Aorta (tissue), 5 donors: ENCODE measurements at regions not wholly inside any gene's neighbourhood (a gene's known extent, or its start where the extent isn't known, plus 50 kb on each side); places are given as distances from the start of the nearest gene placed in this dataset.
"Not testable (repeated sequence)": the region's sequence is repeated elsewhere in the genome, so short reads cannot be mapped to it uniquely, and the experiment has no call there.

Source experiments
- ATAC-seq: fragments of 200-7000 bp; cut with Tn5 transposase; one replicate; pipeline ENCODE4 v1.9.1; 2022; ENCODE audit warnings: moderate library complexity; ENCODE audit not compliant: low FRiP score
- DNase-seq, 2 donors: peaks; one replicate each; pipeline ENCODE4 v3.0.0-alpha.2; 2020
- H3K27ac ChIP-seq, 2 donors: one replicate each; pipeline ENCODE4 v1.5.1; 2013; ENCODE audit warnings: low read length in 2 of 2, mild to moderate bottlenecking in 2 of 2, moderate library complexity in 2 of 2, control low read depth in 1 of 2, inconsistent platforms in 1 of 2, low read depth in 1 of 2
- H3K27me3 ChIP-seq, 2 donors: one replicate each; pipeline ENCODE4 v1.6.1; 2013; ENCODE audit warnings: control low read depth in 1 of 2, low read length in 1 of 2, mild to moderate bottlenecking in 1 of 2, moderate library complexity in 1 of 2; ENCODE audit not compliant: insufficient read depth in 2 of 2, control insufficient read depth in 1 of 2
- H3K36me3 ChIP-seq, 2 donors: one replicate each; pipeline ENCODE4 v1.6.1; 2013; ENCODE audit warnings: control low read depth in 1 of 2, low read length in 1 of 2, mild to moderate bottlenecking in 1 of 2; ENCODE audit not compliant: insufficient read depth in 2 of 2, control insufficient read depth in 1 of 2
- H3K4me1 ChIP-seq, 2 donors: one replicate each; pipeline ENCODE4 v1.6.1; 2013; ENCODE audit warnings: low read length in 2 of 2, control low read depth in 1 of 2, mild to moderate bottlenecking in 1 of 2, moderate library complexity in 1 of 2; ENCODE audit not compliant: insufficient read depth in 2 of 2, control insufficient read depth in 1 of 2
- H3K4me3 ChIP-seq, 2 donors: one replicate each; pipeline ENCODE4 v1.5.1; 2013; ENCODE audit warnings: low read length in 2 of 2, control low read depth in 1 of 2, mild to moderate bottlenecking in 1 of 2
- H3K9me3 ChIP-seq: one replicate; pipeline ENCODE4 v1.6.1; 2013; ENCODE audit warnings: mild to moderate bottlenecking, low read length; ENCODE audit not compliant: control insufficient read depth
- WGBS, 2 donors: extraction: QIAGEN DNeasy Blood & Tissue Kit; methylation state at CpG; one replicate each; pipeline ENCODE4 v1.1.7; 2013; 5-methylcytosine and 5-hydroxymethylcytosine counted together
- intact Hi-C, 2 donors: fragments of 100-400 bp; cut with DNase I; formaldehyde crosslinking; loops; one replicate each; pipeline versions ENCODE4 v1.14.2 to v1.15.0; 2022
- donor health status: healthy with polysubstance abuse.
- donor health status: Bipolar disorder and iron deficiency.
- donor health status: DM: no; HTN: no; CAD: no.
- donor health status: DM: no; HTN: no; CAD: no.
- donor health status: DM: yes; HTN: yes; CAD: no.

- H3K27me3 ChIP-seq, H3K4me1 ChIP-seq, H3K36me3 ChIP-seq, H3K4me3 ChIP-seq, DNase-seq, H3K9me3 ChIP-seq, intact Hi-C loops, ATAC-seq, H3K27ac ChIP-seq: not testable (repeated sequence)
- 91 to 96% methylated on average over 18 to 25 of the region's 27 CpGs for WGBS, 2 donors
These were observed 438.5 kb upstream of the CDH10 start for GRCh38 chr5:25083261-25083660.

DNA sequence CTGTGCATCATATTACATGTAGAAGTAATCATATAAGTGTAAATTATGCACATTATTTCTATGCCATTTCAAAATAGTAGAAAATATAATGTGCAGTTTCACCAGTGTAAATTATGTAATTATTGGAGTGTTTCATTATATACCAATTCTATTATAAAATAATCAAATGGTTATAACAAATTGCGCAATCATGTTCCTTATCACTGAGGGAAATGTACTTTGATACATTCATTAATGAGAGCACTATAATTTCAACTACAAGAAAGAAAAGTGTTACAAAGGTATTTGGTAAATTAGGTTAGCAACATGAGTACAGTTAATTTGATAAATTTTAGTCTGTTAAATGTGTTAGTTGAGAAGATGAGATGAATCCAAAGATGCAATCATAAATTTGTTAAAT lies 421.5 kb upstream of the CDH10 start:
- no peak overlapping the region for H3K4me3 ChIP-seq
- H3K27me3 ChIP-seq, result no peaks in the 10 kb centered on the region
- H3K4me1 ChIP-seq, result no peaks in the 10 kb centered on the region
- intact Hi-C loops, result no loop called here
- ATAC-seq (no peak), DNase-seq (no peak)
- no peaks in the 10 kb centered on the region for H3K36me3 ChIP-seq
- H3K9me3 ChIP-seq, result no peaks in the 10 kb centered on the region
- H3K27ac ChIP-seq, result no peak overlapping the region
- 90 to 95% methylated on average over 1 of the region's 1 CpG for WGBS, 2 donors

GRCh38 chr5:25064306-25064705 lies 419.5 kb upstream of the CDH10 start:
- Histone ChIP-seq H3K36me3 (no peaks in the 10 kb centered on the region), H3K27ac (no peak overlapping the region), H3K4me3 (no peak overlapping the region), H3K4me1 (no peaks in the 10 kb centered on the region), H3K27me3 (no peaks in the 10 kb centered on the region), H3K9me3 (no peaks in the 10 kb centered on the region)
- ATAC-seq, result no peak
- intact Hi-C loops, result no loop called here
- 37 to 44% methylated on average over 5 of the region's 5 CpGs for WGBS, 2 donors
- no peak for DNase-seq

DNA sequence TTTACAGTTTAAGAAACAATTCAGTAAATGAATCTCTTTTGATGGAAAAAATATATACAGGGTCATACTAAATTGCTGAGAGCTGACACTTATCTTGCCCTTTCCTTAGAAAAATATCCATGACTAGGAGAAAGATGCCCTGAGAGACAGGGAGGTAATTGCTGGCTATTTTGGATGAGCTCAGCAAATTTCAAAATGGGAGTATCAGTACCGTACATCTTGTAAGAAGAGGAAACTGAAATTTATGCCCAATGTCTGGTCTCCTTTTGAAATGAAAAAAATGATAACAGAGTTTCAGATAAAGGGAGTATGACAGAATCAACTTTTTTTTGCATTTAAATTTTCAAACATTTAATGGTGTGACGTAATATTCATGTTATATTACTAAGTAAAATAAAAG lies 415.8 kb upstream of the CDH10 start:
- no peaks in the 10 kb centered on the region for H3K36me3 ChIP-seq
- H3K9me3 ChIP-seq, result no peaks in the 10 kb centered on the region
- no peak overlapping the region for H3K4me3 ChIP-seq
- H3K4me1 ChIP-seq, result no peaks in the 10 kb centered on the region
- DNase-seq (no peak), ATAC-seq (no peak)
- WGBS, 2 donors, result 56 to 60% methylated on average over 2 of the region's 2 CpGs
- H3K27me3 ChIP-seq, result no peaks in the 10 kb centered on the region
- H3K27ac ChIP-seq, result no peak overlapping the region
- intact Hi-C loops, result no loop called here

DNA sequence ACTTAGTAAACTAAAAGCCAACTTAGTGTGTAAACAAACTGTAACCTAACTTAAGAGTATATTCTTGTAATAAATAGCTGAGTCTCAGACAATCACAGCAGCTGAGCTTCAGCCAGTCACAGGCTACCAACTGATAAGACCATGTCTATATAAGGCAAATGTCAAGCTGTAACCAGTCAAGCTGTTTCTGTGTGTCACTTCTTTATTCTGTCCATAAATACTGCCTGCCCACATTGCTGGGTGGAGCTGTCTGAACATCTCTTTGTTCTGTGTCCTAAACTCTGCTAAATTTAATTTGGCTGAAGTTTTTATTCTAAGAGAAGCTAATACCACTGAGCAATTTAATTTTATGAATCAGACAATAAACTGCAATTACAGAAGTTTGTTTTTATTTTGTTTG lies 412.1 kb upstream of the CDH10 start:
- no peaks in the 10 kb centered on the region for H3K36me3 ChIP-seq
- no peak overlapping the region for H3K4me3 ChIP-seq
- ATAC-seq (no peak), DNase-seq (no peak)
- no peaks in the 10 kb centered on the region for H3K9me3 ChIP-seq
- no peak overlapping the region for H3K27ac ChIP-seq
- no peaks in the 10 kb centered on the region for H3K4me1 ChIP-seq
- intact Hi-C loops, result no loop called here
- no peaks in the 10 kb centered on the region for H3K27me3 ChIP-seq

DNA sequence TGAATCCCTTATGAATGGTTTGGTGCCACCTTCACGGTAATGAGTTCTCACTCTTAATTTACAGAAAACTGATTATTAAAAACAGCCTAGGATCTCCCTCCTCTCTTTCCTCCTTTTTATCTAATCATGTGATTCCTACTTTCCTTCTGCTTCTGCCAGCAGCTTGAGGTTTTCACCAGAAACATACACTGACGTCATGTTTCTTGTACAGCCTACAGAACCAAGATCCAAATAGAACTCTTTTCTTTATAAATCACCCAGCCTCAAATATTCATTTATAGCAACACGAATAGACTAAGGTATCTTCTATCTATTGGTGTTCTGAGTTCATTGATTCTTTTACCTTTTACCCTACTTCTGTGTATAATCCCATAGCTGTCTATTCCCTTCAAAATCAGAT lies 388.9 kb upstream of the CDH10 start:
- 64 to 69% methylated on average over 3 of the region's 3 CpGs for WGBS, 2 donors
- Histone ChIP-seq H3K9me3 (no peaks in the 10 kb centered on the region), H3K4me3 (no peak overlapping the region), H3K27me3 (no peaks in the 10 kb centered on the region), H3K4me1 (no peaks in the 10 kb centered on the region), H3K36me3 (no peaks in the 10 kb centered on the region), H3K27ac (no peak overlapping the region)
- DNase-seq (no peak), ATAC-seq (no peak)
- intact Hi-C loops, result no loop called here

- intact Hi-C loops, result no loop called here
- DNase-seq (no peak), ATAC-seq (no peak)
- Histone ChIP-seq H3K27me3 (no peaks in the 10 kb centered on the region), H3K27ac (no peak overlapping the region), H3K4me1 (no peaks in the 10 kb centered on the region), H3K4me3 (no peak overlapping the region), H3K9me3 (no peaks in the 10 kb centered on the region), H3K36me3 (no peaks in the 10 kb centered on the region)
These were observed 384.2 kb upstream of the CDH10 start for GRCh38 chr5:25029004-25029403.

DNA sequence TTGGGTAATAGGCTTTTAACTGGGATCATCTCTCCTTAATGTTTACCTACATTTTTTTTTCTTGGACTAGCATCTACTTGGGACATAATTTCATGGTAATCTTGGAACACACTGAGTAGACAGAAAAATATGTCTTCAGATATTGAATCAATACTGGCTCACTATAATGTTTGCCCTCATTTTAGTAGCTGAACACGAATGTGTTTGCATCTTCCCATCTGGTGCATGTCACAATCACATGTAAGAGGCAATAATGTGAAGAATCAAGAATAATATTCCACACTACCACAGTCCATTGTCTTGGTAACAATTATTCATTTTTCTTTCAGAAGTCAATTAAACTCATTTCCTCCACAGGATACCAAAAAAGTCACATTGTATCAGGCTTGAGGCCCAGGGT lies 382.7 kb upstream of the CDH10 start:
- no peak overlapping the region for H3K4me3 ChIP-seq
- H3K36me3 ChIP-seq, result no peaks in the 10 kb centered on the region
- ATAC-seq, result no peak
- WGBS, 2 donors, result 61 to 73% methylated on average over 1 of the region's 1 CpG
- no peaks in the 10 kb centered on the region for H3K9me3 ChIP-seq
- DNase-seq, result no peak
- no peak overlapping the region for H3K27ac ChIP-seq
- intact Hi-C loops, result no loop called here
- H3K27me3 ChIP-seq, result no peaks in the 10 kb centered on the region
- no peaks in the 10 kb centered on the region for H3K4me1 ChIP-seq

DNA sequence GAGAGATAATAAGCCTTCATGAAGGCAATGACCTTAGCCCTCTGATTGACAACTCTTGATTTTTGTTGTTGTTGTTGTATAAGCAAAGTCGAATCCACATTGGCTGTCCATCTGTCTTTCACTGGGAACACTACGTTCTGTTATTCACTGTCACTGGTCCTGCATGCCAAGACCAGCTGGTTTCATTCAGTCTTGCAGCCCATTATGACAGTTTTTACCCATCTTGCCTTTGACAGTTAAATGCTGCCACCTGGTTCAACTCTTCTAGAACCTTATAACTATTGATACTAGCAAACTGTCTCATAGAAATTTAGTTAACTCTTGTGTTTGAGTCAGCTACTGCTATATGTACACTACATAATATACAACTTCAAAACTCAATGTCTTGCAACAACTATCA lies 382.3 kb upstream of the CDH10 start:
- no peak overlapping the region for H3K4me3 ChIP-seq
- no peaks in the 10 kb centered on the region for H3K36me3 ChIP-seq
- 43 to 53% methylated on average over 2 of the region's 2 CpGs for WGBS, 2 donors
- H3K27ac ChIP-seq, result no peak overlapping the region
- H3K4me1 ChIP-seq, result no peaks in the 10 kb centered on the region
- H3K27me3 ChIP-seq, result no peaks in the 10 kb centered on the region
- ATAC-seq, result no peak
- intact Hi-C loops, result no loop called here
- H3K9me3 ChIP-seq, result no peaks in the 10 kb centered on the region
- no peak for DNase-seq

DNA sequence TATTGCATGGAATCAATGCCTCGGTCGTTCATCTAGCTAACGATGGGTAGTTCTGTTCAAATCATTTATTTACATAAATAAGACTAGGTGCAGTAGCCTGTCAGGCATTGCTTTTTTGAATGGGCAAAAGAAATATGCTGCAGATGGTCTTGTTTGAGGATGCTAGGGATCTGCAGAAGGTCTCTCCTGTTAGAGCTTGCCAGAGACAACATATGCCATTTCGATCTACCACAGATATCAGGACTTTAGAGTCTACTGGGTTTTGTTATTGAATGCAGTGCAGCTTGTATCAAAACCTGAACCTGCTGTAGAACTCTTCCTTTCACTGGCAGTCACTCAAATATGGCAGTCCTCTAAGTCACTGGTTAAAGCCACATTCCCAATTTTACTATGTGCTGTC lies 381.1 kb upstream of the CDH10 start:
- Histone ChIP-seq H3K27me3 (no peaks in the 10 kb centered on the region), H3K36me3 (no peaks in the 10 kb centered on the region), H3K27ac (no peak overlapping the region), H3K4me3 (no peak overlapping the region), H3K9me3 (no peaks in the 10 kb centered on the region), H3K4me1 (no peaks in the 10 kb centered on the region)
- ATAC-seq, result no peak
- WGBS, 2 donors, result 76 to 82% methylated on average over 4 of the region's 4 CpGs
- intact Hi-C loops, result no loop called here
- no peak for DNase-seq
